ENCODE measurements at regions not wholly inside any gene's neighbourhood (a gene's known extent, or its start where the extent isn't known, plus 50 kb on each side); places are given as distances from the start of the nearest gene placed in this dataset.
"Not testable (repeated sequence)": the region's sequence is repeated elsewhere in the genome, so short reads cannot be mapped to it uniquely, and the experiment has no call there.

DNA sequence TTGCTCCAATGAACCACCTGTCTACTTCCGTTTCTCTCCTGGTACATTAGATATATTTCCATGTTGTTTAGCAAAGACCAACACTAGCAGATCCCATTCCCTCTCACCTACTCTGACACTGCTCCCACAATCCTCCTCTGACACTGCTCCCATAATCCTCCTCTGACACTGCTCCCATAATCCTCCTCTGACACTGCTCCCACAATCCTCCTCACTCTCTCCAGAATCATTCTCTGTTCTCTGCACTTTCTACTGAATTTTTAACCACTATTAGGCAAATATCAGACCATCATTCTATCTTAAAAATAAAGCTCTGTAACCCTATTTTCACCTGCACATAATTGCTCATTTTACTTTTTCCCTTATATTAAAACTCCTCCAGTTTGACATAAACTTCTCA lies 578.5 kb upstream of the PCDH20 start:
- no peak for DNase-seq

DNA sequence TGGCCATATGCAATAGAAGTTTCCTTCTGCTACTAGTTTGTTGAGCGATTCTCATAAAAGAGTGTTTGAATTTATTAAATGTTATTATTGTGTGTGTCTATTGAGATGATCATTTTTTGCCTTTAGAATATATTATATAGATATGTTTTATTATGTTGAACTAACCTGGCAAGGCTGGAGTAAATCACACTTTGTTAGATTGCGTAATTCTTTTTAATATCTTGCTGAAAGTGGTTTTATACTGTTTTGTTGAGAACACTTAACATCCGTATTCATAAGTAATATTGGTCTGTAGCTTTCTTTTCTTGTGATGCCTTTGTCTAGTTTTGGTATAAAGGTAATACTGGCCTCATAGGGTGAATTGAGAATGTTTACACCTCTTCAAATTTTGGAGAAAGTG lies 574.3 kb upstream of the PCDH20 start:
- no peak for DNase-seq

DNA sequence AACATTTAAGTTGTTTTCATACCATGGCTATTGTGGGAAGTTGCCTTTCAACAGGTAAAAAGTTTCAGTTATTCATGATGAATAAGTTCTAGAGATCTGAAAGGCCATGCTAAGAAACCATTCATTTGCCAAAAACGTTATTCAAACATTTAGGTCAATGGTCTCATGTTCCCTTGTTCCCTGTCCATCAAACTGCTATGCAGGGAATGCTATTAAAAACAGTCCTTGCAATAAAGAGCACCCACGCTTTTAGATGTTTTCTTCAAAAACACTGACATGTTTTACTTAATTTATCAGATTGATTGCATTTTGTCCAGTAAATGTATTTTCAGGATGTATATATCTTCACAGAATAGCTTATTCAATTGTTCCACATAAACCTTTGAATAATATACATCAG lies 573.2 kb upstream of the PCDH20 start:
- DNase-seq: no peak

DNA sequence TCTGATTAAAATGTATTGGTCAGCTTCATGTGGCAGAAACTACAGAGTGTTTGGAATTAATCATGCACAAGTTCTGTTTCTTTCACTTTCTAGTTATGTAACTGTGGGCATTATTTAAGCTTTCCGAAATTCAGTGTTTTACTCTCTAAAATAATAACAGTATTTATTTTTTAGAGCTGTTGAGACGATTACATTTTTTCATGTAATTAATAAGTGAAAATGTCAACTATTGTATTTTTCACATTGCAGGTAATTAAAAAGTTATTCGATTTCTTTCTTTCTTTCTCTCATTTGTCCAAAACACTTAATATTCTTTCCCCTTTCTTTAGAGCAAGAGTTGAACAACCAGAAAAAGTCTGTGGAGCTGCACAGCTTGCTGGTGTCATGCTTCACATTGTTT lies 559.4 kb upstream of the PCDH20 start:
- no peak for DNase-seq

DNA sequence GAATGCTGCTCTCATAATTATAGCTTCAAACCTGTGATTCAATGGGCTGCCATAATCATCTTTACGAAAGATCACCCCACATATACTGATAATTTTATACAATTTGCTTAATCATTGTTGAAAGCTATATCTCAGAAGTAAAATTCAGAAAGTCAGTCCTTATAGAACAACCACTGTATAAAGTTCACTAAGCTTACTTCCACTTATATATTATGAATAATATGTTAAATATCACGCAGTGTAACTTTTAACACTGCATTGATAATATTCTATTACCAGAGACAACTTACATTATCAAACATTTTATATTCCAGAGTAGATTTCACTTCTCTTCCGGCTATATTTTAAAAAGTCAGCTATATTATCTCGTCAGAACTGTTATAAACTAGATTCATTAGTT lies 550.1 kb upstream of the PCDH20 start:
- DNase-seq: no peak

DNA sequence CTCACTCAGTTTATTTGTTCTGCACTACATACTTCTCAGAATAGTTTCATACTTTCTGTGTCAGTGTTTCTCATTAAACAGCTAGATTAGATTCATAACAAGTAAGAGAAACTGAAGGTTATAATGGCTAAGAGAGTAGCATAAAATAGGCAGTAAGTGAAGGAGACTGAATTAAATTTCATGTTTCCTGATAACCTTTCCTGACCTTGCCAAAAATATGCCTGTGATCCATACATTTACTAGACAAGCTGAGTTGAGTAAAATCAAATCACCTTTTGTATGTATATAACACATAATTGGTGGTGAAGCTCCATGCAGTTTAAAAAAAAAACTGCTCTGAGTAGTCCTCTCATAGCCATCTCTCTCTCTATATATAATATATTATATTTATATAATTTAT lies 545.3 kb upstream of the PCDH20 start:
- no peak for DNase-seq

DNA sequence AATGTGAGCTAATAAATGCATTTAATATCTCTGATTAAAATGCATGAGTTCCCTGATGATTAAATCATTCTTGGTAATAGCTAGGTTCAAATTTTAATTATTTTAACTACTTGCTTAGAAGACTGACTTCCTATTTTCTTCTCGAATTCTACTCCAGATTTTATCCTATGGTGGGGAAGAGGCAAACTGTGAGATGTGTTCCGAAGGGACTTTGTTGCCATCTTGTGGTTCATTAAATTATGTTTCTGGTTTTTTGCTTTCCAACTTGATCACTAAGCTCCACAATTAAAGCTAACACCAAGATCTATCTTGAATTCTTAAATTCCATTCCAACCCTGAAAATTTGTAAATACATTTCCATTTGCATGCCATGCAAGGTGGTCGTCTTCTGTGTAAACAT lies 538.4 kb upstream of the PCDH20 start:
- no peak for DNase-seq

DNA sequence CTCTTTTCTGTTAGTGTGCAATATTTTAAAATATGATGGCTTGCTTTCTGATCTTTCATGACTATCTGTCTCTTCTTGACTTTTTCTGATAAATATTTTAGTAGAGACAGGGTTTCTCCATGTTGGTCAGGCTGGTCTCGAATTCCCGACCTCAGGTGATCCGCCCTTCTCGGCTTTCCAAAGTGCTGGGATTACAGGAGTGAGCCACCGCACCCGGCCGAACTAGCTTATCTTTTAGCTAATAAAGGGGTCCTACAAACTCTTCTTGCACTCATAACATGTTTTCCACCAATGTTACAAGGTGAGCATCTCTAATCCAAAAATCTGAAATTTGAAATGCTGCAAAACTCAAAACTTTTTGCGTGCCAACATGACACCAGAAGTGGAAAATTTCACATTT lies 535.2 kb upstream of the PCDH20 start:
- DNase-seq: no peak

DNA sequence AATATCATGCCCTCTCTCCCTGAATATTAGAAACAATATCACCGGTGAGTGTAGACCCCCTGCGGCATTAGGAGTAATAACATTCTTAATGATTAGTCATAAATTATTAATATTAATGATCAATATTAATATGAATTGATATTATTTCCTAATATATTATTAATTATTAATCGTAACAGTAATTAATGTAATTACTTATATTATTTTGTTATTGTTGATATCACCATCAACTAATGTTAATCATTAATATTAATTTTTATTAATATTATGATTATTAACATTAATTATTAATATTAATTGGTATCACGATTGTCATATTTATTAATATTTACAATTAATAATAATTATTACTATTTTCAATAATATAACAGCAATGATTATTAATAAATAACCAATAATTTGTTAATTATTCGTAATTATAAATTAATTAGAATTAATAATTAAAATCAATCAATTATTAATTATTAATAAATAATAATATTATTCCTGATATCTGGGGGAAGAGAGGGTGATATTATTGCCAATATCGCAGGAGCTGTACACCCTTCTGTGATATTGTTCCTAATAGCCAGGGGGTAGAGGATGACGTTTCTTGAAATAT lies 528.8 kb upstream of the PCDH20 start:
- no peak for DNase-seq

DNA sequence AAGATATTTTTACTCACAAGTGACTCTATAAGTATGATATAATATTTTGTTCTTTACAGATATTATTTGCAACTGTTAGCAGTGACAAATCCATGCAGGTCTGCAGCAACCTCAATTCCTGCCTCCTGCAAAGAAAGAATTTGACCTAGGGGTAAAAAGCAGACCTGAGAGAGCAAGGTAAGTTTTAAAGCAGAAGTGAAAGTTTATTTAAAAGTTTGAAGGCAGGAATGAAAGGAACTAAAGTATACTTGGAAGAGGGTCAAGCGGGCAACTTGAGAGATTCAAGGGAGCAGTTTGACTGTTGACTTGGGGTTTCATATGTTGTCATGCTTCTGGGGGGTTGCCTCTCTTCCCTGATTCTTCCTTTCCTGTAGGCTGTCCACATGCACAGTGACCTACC lies 520.1 kb upstream of the PCDH20 start:
- no peak for DNase-seq

DNA sequence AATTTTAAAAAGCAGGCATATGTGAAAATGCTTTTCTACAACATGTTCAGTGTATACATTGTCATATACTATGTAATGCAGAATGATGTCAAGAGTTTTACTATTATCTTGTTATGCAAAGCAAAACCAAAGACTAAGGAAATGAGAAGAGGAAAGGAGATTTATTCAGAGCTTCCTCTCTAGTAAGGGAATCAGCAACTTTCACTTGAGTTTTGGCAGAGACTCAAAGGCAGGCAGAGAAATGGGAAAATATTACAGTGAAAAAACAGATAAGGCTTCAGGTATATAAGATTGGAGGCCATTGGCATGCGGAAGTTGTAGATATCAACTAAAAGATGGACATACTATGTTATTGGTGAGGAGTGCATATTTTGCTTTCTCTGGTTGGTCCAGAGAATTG lies 512.0 kb upstream of the PCDH20 start:
- no peak for DNase-seq

DNA sequence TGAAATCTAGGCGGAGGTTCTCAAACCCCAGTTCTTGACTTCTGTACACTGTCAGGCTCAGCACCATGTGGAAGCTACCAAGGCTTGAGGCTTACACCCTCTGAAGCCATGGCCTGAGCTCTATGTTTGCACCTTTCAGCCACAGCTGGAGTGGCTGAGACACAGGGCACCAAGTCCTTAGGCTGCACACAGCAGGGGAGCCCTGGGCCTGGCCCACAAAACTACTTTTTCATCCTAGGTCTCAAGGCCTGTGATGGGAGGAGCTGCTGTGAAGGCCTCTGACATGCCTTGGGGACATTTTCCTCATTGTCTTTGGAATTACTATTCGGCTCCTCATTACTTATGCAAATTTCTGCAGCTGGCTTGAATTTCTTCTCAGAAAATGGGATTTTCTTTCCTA lies 503.2 kb upstream of the PCDH20 start:
- no peak for DNase-seq

DNA sequence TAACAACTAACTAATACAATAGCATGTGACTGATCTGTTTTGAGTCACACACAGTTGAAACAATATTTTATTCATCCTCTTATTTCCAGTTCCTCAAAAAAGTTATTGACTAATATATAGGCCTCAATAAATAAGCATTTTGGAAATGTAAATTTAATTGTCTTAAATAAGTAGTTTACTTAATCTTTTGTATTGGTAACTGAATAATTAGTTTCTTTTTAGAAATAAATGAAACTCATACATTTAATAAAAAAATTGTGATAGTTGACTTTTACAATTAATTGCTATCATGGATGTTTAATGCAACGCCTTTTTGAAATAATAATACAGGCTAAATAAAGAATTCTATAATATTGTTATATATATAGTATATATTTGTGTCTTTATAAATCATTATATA lies 500.8 kb upstream of the PCDH20 start:
- no peak for DNase-seq

DNA sequence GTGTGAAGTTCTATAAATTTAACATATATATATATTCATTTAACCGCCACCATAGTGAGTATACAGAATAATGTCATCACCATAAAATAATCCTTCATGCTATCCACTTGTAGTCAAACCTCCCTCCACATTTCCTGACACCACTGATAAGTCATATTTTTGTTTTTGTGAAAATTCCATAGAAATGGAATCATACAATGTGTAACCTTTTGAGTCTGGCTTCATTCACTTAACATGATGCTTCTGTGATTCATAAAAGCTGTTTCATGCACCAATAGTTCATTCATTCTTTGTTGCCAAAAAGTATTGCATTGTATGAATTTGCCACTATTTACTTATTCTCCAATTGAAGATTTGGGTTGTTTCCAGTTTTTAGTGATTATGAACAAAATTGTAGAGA lies 497.5 kb upstream of the PCDH20 start:
- DNase-seq: no peak

DNA sequence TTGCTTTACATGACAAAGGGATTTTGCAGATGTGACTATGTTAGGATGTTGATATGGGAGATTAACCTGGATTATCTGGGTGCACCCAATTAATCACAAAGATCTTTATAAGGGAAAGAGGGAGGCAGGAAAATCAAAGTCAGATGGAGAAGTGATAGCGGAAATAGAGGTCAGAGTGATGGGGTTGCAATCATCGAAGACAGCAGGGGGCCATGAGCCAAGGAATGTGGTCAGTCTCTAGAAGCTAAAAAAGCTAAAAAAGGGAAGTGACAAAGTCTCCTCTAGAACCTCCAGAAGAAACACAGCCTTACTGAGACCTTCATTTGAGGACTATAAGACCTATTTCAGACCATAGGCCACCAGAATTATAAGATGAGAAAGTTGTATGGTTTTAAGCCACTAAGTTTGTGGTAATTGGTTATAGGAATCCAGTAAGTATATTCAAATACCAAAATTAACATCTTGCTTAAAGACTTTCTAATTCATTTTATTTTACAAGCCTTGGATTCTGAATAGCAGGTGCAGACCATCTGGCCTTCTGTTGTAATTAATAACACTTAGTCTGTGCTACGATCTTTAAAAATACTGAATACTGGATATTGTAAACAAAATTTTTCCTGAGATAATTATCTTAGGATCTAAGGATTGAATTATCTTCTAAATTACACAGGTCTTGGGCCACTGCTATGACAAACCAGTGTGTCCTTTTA lies 493.4 kb upstream of the PCDH20 start:
- DNase-seq: no peak

DNA sequence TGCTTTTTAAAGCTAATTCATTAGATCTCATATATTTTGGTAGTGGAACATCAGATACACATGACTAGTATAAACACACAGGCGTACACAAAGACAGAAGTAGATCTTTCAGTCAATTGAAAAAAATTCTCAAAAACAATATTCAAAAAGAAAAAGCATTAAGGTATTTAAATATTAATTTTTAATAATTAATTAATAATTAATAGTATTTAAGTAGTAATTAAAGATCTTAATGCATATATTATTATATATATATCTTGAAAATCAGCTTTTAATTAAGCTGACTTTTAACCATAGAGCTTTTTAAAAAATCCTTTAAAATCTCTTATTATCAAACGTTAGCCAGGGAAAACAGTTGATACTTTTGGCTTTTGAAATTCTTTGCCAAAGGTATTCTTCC lies 489.4 kb upstream of the PCDH20 start:
- no peak for DNase-seq

DNA sequence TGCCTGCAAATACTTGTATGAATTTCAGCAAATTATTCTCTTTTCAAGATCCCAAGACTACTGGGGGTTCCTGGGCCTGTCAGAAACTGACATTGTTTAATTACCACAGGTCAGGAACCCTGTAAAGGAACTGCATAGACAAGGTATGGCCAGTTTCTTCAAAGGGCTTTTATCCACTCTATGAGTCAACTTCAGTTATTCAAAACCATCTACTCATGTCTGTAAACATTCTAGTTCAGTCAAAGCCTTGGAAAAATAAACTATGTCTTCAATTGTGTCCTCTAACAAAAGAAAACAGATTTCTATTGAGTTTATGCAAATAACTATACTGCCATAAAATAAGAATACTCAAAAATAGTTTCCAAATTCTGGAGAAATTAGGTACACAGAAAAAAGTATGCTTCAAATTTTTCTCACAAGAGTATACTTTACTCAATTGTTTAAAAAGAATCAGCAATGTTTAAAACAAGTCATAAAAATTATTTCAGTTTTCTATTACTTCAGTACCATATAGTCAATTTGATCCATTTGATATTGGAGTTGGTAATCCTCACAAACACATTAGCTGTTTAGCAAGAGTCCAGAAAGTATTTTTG lies 486.4 kb upstream of the PCDH20 start:
- no peak for DNase-seq

DNA sequence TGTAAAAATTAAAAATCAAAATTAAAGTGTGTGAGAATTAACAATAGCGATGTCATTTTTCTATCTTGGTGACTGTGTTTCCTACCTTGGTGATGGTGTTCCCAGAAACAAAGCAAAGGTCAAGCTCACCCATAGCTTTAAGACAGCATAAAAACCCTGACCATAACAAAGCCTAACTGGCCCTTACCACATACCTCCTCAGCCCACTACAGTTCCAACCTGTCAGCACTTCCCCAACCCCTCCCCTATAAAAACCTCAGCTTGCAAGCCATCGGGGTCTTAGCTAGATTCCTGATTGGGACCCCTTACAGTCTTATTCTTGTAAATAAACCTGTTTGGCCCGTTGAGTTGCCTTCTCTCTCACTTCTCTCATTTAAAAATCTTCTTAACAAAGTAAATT lies 484.4 kb upstream of the PCDH20 start:
- no peak for DNase-seq

DNA sequence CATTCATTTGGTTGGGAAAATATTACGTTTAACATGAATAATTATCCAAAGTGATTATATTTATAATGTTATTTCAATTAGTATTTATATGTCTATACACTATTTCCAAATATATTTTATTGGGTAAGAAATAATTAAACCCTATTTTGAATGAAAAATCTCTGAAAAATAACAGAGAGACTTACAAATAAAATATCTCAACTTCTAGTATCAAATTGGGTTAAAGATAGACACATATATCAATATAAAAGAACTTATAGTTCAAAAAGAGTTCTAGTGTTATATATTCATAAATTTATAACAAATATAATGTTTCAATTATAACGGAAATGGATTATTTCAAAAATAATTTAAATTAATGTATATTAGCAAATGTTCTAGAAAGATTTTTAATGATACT lies 482.6 kb upstream of the PCDH20 start:
- DNase-seq: no peak

DNA sequence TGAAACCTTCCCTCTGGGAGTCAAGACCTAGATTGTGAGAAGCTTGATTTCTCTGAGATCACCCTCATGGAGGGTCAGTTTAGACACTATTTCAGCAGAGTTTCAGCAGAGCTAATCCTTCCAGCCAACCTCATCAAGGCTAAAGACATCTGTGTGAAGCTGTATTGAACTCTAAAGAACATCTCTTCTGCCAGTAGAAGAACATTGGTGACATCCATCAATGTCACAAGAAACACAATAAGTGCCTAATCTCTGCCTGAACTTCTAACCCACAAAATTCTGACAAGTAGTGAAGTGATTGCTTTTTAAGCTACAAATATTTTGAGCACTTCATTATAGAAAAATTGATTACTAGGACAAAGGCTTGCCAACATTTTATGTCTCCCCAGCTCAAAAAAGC lies 475.8 kb upstream of the PCDH20 start:
- no peak for DNase-seq

DNA sequence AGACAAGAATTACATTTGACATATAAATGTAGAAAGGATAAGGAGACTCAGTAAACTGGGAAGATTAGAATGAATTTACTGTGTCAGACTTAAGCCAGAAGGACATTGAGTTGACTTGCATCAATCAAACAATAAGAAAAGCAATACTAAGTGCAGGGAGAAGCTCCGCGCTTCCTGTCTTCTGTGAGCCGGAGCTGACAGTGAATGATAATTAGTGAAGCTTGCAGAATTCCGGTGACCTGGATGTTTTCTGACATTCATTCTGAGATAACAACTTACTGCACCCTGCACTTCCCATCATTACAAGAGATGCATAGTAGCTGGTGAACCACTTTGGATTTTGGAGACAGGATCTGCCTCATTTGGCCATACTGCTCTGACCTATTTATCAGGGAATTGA lies 469.2 kb upstream of the PCDH20 start:
- no peak for DNase-seq

DNA sequence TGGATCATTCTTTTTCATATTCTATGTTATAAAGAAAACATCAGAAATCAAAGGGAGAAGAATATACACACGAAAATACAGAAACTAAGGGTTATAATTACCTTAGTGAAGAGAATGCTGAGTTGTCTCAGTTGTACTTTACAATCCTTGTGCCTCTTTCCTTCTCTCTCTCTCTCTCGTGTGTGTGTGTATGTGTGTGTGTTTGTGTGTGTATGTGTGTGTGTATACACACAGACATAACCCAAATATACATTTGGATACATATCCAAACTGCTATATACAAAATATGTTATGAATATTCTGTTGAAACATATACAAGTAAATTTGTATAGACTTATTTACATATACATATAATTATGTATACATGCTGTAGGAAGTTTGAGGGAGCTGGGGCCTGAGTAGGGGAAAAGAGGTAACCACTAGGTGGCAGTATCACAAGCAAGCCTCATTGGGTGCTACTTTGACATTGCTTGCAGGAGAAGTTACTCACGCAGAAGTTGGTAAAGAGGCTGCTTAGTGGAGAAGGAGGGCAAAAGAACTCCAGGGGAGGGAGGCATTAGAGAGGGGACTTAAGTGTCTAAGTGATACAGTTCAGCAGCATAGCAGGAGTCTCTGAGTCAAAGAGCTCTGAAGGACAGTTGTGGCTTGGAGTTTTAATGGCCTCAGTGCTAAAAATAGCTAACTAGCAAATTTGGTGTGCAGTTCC lies 465.1 kb upstream of the PCDH20 start:
- no peak for DNase-seq

DNA sequence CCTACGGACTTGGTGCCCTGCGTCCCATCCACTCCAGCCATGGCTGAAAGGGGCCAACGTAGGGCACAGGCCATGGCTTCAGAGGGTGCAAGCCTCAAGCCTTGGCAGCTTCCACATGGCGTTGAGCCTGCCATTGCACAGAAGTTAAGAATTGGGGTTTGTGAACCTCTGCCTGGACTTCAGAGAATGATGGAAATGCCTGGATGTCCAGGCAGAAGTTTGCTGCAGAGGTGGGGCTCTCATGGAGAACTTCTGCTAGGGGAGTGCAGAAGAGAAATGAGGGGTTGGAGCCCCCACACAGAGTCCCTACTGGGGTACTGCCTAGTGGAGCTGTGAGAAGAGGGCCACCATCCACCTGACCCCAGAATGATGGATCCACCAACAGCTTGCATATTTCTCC lies 462.9 kb upstream of the PCDH20 start:
- not testable (repeated sequence) for DNase-seq

DNA sequence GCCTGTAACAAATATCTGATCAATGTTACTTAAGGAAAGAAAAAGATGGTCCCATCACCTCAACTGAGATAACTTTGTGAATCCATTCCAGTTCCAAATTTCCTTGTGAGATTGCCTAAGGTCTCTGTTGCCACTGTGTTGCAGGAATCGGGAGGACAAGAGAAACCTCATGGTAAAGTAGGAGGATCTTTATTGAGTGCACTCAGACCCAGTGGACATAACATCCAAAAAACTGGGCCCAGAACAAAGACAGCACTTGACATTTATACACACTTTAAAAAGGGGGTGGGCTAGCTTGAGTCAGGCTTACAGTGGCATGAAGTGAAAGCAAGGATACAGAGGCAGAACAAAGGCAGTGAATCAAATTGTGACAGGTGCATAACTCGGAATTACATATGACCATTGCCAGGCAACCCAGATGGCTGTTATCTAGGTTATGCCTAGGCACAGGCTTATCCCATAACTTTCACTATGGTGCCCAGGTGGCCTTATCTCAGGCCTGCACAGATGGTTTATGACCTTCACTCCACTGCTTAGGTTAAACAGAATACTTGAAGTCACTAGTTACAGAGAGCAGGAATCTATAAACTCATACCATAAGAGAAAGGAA lies 459.4 kb upstream of the PCDH20 start:
- DNase-seq: no peak

Data from activated gamma-delta T cell (primary cell).